GM20000 (cell line): ENCODE measurements at regions not wholly inside any gene's neighbourhood (a gene's known extent, or its start where the extent isn't known, plus 50 kb on each side); places are given as distances from the start of the nearest gene placed in this dataset.

ENCODE experiments used
- DNase-seq: peaks from one replicate; pipeline ENCODE4 v3.0.0; 2012; ENCODE audit warnings: low spot score
- TF ChIP-seq, protein P1 (sequence below): IDR thresholded peaks from 2 replicates; pipeline ENCODE4 v1.5.1; 2012; ENCODE audit warnings: mild to moderate bottlenecking, control low read depth; ENCODE audit errors: extremely low read depth, missing control alignments

DNA sequence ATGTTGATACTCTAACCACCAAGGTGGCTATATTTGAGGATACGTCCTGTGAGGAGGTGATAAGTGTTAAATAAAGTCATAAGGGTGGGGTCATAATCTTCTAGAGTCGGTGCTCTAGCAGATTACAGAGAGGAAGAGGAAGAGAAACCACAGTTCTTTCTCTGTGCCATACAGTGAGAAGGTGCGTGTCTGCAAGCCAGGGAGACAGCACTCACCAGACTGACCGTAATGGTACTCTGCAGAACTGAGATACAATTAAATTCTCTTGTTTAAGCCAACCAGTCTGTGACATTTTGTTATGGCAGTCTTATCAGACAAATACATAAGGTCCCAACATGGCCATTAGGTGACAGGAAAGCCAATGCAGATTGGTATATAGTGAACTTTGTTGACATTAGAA lies 480.9 kb upstream of the IGFBP7 start:
- DNase-seq = no peak
- TF ChIP-seq, protein P1, sequence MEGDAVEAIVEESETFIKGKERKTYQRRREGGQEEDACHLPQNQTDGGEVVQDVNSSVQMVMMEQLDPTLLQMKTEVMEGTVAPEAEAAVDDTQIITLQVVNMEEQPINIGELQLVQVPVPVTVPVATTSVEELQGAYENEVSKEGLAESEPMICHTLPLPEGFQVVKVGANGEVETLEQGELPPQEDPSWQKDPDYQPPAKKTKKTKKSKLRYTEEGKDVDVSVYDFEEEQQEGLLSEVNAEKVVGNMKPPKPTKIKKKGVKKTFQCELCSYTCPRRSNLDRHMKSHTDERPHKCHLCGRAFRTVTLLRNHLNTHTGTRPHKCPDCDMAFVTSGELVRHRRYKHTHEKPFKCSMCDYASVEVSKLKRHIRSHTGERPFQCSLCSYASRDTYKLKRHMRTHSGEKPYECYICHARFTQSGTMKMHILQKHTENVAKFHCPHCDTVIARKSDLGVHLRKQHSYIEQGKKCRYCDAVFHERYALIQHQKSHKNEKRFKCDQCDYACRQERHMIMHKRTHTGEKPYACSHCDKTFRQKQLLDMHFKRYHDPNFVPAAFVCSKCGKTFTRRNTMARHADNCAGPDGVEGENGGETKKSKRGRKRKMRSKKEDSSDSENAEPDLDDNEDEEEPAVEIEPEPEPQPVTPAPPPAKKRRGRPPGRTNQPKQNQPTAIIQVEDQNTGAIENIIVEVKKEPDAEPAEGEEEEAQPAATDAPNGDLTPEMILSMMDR = no peak

DNA sequence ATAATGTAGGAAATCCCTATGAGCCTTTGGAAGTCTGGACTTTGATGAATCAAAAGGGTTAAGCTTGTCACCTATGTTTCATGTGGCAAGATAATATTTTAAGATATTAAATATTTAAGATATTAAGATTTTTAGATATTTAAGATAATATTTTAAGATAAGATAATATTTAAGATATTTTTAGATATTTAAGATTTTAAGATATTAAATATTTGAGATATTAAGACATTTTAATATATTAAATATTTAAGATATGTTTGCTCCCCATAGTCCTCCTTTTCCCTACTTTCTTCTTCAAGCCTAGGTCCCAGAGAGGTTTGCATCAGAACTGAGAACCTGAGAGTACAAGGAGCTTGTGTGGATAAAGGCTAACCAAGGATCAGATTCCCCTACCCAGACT lies 478.4 kb upstream of the IGFBP7 start:
- TF ChIP-seq, protein P1 = no peak
- DNase-seq = no peak

DNA sequence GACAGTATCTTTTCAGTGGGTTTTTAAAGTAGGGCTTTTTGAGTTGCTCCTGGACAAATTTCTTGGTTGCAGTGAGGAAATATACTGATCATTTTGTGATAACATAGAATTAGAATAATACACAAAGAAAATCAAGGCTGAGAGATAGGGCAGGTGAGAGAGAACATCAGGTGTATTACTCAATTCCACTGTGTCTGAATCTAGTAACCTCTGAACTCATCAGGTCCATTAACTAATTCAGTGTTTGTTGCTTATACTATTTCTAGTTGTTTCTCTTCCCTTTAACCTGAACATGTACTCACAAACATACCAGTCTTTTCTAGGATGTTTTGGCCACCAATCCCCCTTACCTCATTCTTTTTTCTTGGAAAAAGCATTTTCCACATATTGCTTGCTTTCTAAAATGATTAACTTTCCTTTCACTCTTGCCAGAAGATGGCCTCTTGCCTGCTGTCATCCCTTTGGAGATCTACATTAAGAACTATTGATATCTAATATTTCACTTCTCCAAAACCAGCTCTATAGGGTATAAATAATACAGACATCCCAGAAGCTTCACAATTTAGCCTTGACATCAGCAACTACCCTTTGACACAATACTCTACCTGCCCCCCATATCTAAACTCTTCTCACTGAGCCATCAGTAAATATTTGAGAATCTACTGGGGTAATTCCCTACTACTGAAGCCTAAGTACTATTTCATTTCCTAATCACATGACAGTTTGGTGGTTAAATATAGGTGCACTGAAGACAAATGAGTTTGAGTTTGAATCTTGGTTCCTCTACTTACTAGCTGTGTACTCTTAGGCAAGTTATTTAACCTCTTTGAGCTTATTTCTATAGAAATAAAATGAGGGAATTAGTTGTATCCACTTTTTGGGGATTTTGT lies 470.8 kb upstream of the IGFBP7 start:
- no peak for DNase-seq
- TF ChIP-seq, protein P1 = no peak

DNA sequence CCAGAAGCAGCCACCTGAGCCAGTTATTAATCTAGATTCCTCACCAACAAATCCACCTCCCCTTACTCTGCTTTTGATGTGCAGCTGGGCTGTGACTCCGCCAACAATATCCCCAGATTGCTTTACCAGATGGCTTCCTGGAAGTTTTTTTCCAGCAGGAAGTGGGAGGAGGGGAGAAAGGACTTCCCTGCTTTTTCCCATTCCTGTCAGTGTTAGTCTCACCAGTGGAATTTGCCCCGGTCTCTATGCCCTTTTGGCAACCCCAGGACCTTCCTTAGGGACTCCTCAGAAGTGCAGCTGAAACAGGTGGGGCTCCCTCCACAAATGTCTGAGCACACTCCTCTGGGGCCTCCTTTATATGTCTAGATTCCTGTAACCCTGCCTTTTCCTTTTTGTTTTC lies 465.2 kb upstream of the IGFBP7 start:
- TF ChIP-seq, protein P1 = no peak
- DNase-seq = no peak

DNA sequence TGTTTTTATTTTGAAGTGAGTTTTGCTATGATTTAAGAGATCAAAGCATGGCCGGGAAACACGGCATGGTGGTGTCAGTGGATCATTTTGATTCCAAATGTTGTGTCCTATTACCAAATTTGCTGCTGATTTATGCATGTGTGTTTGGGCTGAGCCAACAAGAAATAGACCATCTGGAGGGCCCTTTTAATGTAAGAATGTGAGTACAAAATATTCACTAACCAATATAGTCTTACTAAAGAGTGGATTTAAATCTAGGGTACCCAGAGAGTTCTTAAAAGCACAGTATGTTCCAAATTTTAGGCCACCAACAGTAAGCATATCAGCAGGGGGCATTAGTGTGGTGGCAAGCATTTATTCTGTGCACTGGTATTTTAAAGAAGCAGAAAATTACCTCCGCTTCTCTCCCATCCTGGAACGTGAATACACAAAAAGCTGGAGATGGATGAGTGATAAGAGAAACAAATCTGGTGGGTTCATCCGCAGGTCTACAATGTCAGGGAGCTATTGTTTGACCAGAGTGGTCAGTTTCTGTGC lies 444.4 kb upstream of the IGFBP7 start:
- TF ChIP-seq, protein P1 = no peak
- DNase-seq = no peak

DNA sequence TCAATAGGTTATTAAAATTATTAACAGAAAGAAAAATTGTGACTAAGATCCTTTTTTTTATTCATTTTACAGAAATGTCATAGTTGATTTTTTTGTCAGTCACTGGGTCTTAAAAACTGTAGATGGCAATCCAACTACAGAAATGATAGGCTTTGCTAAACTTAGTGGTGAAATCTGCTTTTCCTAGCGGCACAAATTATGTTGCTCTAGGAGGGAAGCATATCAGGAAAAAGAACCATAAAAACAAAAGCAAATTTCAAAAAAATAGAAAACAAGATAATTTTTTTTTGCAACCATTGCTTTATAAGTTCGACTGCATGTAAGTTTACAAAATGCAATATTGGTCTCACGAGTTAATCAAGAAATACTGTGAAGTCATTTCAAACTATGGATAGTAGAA lies 443.5 kb upstream of the IGFBP7 start:
- TF ChIP-seq, protein P1 = no peak

DNA sequence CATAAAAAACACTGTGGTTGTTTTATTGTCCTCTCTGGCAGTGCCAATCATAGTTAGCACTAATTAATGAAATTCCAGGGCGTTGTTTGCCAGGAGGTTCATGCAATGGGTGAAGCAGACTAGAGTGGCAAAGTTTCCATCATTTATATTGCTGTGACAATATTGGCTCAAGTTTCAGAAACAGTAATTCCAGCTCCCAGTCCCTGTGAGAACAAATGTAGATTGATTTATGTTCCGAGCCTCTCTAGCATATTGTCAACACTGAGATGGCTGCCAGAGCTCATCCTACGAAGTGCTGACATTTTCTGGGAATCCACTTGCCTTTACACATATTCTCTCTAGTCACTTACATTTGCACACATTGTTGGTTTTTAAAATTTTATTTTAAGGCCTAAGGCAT lies 440.0 kb upstream of the IGFBP7 start:
- TF ChIP-seq, protein P1 = no peak
- DNase-seq = no peak

More for the DNA sequence above, 443.5 kb upstream of the IGFBP7 start:
- DNase-seq = no peak
